GM21447 (cell line): ENCODE measurements at regions not wholly inside any gene's neighbourhood (a gene's known extent, or its start where the extent isn't known, plus 50 kb on each side); places are given as distances from the start of the nearest gene placed in this dataset.

ENCODE experiments used
- ATAC-seq: cut with Tn5 transposase; IDR thresholded peaks from one replicate; pipeline ENCODE4 v1.9.1; 2021; ENCODE audit not compliant: unreplicated experiment

- ATAC-seq: no peak
These were observed 262.0 kb upstream of the KCNH8 start for GRCh38 chr3:18886331-18886730.

- ATAC-seq: no peak
These were observed 262.7 kb upstream of the KCNH8 start for GRCh38 chr3:18885612-18886011.

GRCh38 chr3:18883571-18883970, 264.7 kb upstream of the KCNH8 start:
- no peak for ATAC-seq

GRCh38 chr3:18880691-18881090, 267.6 kb upstream of the KCNH8 start:
- no peak for ATAC-seq

- no peak for ATAC-seq
These were observed 275.8 kb upstream of the KCNH8 start for GRCh38 chr3:18872466-18872865.

GRCh38 chr3:18870642-18871041, 277.7 kb upstream of the KCNH8 start:
- ATAC-seq: no peak

- ATAC-seq: no peak
These were observed 278.2 kb upstream of the KCNH8 start for GRCh38 chr3:18870074-18870640.

- ATAC-seq: no peak
These were observed 279.2 kb upstream of the KCNH8 start for GRCh38 chr3:18868911-18869689.

GRCh38 chr3:18866899-18867298, 281.4 kb upstream of the KCNH8 start:
- no peak for ATAC-seq

- ATAC-seq: no peak
These were observed 283.2 kb upstream of the KCNH8 start for GRCh38 chr3:18864933-18865731.

- no peak for ATAC-seq
These were observed 286.2 kb upstream of the KCNH8 start for GRCh38 chr3:18862077-18862476.

- ATAC-seq: no peak
These were observed 287.2 kb upstream of the KCNH8 start for GRCh38 chr3:18861137-18861536.

- ATAC-seq: no peak
These were observed 295.0 kb upstream of the KCNH8 start for GRCh38 chr3:18853269-18853668.

- ATAC-seq: no peak
These were observed 300.6 kb upstream of the KCNH8 start for GRCh38 chr3:18847583-18848197.

GRCh38 chr3:18843983-18844382, 304.3 kb upstream of the KCNH8 start:
- no peak for ATAC-seq

- ATAC-seq: no peak
These were observed 305.1 kb upstream of the KCNH8 start for GRCh38 chr3:18843188-18843587.

- ATAC-seq: no peak
These were observed 306.6 kb upstream of the KCNH8 start for GRCh38 chr3:18841422-18842343.

GRCh38 chr3:18840535-18841137, 307.7 kb upstream of the KCNH8 start:
- ATAC-seq: no peak

GRCh38 chr3:18838758-18839157, 309.6 kb upstream of the KCNH8 start:
- ATAC-seq: no peak

- ATAC-seq: no peak
These were observed 311.1 kb upstream of the KCNH8 start for GRCh38 chr3:18837137-18837755.
